Astrocyte (in vitro differentiated cells and primary cell): ENCODE measurements at regions not wholly inside any gene's neighbourhood (a gene's known extent, or its start where the extent isn't known, plus 50 kb on each side); places are given as distances from the start of the nearest gene placed in this dataset.

Source experiments
- EZH2 ChIP-seq: IDR thresholded peaks from 2 replicates; pipeline ENCODE4 v1.6.1; 2012; ENCODE audit warnings: mild to moderate bottlenecking, low read length, inconsistent platforms; ENCODE audit not compliant: insufficient read depth
- TF ChIP-seq, protein P1 (sequence below): IDR thresholded peaks from 2 replicates; pipeline ENCODE4 v1.5.1; 2011; ENCODE audit warnings: low read depth, mild to moderate bottlenecking, inconsistent platforms, low read length, moderate library complexity; ENCODE audit not compliant: insufficient read depth

- TF ChIP-seq, protein P1, sequence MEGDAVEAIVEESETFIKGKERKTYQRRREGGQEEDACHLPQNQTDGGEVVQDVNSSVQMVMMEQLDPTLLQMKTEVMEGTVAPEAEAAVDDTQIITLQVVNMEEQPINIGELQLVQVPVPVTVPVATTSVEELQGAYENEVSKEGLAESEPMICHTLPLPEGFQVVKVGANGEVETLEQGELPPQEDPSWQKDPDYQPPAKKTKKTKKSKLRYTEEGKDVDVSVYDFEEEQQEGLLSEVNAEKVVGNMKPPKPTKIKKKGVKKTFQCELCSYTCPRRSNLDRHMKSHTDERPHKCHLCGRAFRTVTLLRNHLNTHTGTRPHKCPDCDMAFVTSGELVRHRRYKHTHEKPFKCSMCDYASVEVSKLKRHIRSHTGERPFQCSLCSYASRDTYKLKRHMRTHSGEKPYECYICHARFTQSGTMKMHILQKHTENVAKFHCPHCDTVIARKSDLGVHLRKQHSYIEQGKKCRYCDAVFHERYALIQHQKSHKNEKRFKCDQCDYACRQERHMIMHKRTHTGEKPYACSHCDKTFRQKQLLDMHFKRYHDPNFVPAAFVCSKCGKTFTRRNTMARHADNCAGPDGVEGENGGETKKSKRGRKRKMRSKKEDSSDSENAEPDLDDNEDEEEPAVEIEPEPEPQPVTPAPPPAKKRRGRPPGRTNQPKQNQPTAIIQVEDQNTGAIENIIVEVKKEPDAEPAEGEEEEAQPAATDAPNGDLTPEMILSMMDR: no peak
- TF ChIP-seq EZH2: no peak
These were observed 116.3 kb upstream of the FKBP1C start for GRCh38 chr6:63094947-63095346.
